ENCODE measurements at regions not wholly inside any gene's neighbourhood (a gene's known extent, or its start where the extent isn't known, plus 50 kb on each side); places are given as distances from the start of the nearest gene placed in this dataset.

GRCh38 chr17:14781123-14781522 lies 480.2 kb downstream of the HS3ST3B1 start:
- H3K4me3 ChIP-seq (replicated peaks; ENCODE audit: low read depth, low read length): no peak overlapping the region
- TF ChIP-seq, protein P1, sequence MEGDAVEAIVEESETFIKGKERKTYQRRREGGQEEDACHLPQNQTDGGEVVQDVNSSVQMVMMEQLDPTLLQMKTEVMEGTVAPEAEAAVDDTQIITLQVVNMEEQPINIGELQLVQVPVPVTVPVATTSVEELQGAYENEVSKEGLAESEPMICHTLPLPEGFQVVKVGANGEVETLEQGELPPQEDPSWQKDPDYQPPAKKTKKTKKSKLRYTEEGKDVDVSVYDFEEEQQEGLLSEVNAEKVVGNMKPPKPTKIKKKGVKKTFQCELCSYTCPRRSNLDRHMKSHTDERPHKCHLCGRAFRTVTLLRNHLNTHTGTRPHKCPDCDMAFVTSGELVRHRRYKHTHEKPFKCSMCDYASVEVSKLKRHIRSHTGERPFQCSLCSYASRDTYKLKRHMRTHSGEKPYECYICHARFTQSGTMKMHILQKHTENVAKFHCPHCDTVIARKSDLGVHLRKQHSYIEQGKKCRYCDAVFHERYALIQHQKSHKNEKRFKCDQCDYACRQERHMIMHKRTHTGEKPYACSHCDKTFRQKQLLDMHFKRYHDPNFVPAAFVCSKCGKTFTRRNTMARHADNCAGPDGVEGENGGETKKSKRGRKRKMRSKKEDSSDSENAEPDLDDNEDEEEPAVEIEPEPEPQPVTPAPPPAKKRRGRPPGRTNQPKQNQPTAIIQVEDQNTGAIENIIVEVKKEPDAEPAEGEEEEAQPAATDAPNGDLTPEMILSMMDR (IDR thresholded peaks at IDR 0.05; ENCODE audit: low read depth, low read length, missing control alignments): no peak
- DNase-seq (ENCODE audit: extremely low read depth, low read depth): no peak

DNA sequence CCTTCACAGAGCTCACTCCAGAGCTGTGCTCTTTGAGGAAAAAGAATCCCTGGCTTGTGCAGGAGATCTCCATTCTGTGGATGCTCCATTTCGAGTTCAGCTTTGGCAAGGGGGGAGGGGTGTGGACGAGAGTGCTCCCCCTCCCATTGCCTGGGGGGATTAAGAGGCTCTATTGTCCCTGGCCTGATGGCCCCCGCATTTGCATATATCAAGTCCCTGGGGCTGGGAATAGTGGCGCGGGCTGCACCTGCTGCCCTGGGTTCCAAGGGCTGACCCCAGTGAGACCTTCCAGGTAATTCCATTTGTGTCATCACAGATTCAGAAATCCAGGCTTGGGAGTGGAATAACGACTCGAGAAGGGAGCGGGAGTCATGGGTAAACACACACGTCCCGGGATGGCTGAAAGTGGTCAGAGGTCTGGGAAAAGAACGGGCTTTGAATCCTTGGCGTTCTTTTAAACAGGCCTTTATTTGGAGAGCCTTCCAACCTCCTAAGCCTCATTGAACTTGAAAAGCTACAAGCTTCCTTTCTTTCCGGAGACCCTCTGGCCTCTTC lies 479.3 kb downstream of the HS3ST3B1 start:
- no peak overlapping the region for H3K4me3 ChIP-seq (replicated peaks; ENCODE audit: low read depth, low read length)
- no peak for DNase-seq (ENCODE audit: extremely low read depth, low read depth)
- TF ChIP-seq, protein P1 (IDR thresholded peaks at IDR 0.05; ENCODE audit: low read depth, low read length, missing control alignments): no peak

DNA sequence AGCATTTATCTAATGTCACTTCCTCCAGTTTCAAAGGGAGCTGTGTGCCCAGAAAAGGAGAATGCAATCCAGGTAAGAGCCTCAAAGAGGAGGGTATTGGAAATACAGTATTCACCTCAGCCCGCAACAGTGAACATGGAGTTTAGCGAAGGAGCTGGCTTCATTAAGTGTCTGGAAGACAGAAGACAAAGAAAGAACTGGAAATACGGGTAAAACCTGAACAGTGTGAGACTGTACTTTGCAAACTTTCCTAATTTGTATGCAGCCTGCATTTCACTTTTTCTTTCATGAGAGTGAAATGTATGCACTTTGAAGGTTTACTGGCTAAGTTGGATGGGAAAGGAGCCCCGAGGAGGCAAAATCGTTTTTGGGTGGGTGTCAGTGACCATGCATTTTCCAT lies 478.4 kb downstream of the HS3ST3B1 start:
- H3K4me3 ChIP-seq (replicated peaks; ENCODE audit: low read depth, low read length): no peak overlapping the region
- DNase-seq (ENCODE audit: extremely low read depth, low read depth): no peak
- TF ChIP-seq, protein P1 (IDR thresholded peaks at IDR 0.05; ENCODE audit: low read depth, low read length, missing control alignments): no peak

- no peak overlapping the region for H3K4me3 ChIP-seq (replicated peaks; ENCODE audit: low read depth, low read length)
- TF ChIP-seq, protein P1 (IDR thresholded peaks at IDR 0.05; ENCODE audit: low read depth, low read length, missing control alignments): no peak
- no peak for DNase-seq (ENCODE audit: extremely low read depth, low read depth)
Observed at GRCh38 chr17:14777291-14777690, 476.4 kb downstream of the HS3ST3B1 start.

DNA sequence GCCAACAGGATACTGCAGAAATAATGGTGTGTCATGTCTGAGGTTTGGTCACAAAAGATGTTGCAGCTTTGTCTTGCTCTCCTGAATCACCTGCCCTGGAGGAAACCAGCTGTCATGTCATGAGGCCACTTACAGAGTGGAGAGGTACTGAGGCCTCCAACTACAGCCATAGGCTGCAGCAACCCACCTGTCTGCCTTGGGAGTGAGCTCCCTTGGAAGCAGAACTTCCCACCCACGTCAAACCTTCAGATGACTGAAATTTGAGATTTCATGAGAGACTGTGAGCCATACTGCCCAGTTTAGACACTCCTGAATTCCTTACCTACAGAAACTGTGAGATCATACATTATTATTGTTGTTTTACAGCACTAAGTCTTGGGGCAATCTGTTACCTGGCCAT lies 475.9 kb downstream of the HS3ST3B1 start:
- no peak for DNase-seq (ENCODE audit: extremely low read depth, low read depth)
- TF ChIP-seq, protein P1 (IDR thresholded peaks at IDR 0.05; ENCODE audit: low read depth, low read length, missing control alignments): no peak
- H3K4me3 ChIP-seq (replicated peaks; ENCODE audit: low read depth, low read length): no peak overlapping the region

DNA sequence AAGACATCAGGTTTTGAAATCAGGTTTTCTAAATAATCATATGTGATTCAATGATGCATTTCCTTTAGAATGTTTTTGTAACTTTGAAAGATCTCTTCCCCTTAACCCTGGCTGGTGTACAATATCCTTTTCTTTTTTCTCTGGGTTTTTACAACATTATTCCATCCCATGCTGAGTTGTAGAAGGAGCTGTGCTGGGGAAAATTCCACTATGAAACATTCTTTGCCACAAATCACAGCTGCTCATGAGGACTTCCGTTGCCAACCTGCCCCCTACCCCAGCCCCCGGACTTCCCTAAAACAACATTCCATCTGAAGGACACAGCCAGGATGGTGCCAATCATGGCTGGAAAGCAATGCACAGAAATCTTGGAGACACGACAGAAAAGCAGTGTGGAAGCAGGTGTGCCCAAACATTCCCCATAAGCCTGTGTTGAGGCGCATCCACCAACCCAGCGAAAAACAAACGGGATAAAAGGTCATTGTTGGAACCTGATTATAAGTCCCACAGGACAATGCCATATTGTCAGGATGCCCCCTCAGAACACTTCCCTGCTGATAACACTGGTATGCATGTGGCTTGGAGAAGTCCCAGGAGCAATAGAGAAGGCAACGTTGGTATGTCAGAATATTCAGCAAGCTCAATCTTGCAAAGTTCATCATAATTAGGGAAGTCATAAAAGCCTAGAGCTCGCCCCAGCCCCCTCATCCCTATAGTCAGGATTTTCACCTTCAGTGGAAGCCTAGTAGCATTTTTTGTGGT lies 475.0 kb downstream of the HS3ST3B1 start:
- no peak for DNase-seq (ENCODE audit: extremely low read depth, low read depth)
- no peak overlapping the region for H3K4me3 ChIP-seq (replicated peaks; ENCODE audit: low read depth, low read length)
- TF ChIP-seq, protein P1 (IDR thresholded peaks at IDR 0.05; ENCODE audit: low read depth, low read length, missing control alignments): no peak
